GOT3 (cell line): ENCODE measurements at regions not wholly inside any gene's neighbourhood (a gene's known extent, or its start where the extent isn't known, plus 50 kb on each side); places are given as distances from the start of the nearest gene placed in this dataset.

Source experiments
- DNase-seq: peaks from one replicate; lab custom pipeline; 2025; ENCODE audit warnings: mixed read lengths; lab: John Stamatoyannopoulos, UW

GRCh38 chr10:29856295-29856694 is 203.1 kb downstream of the JCAD start:
- no peak for DNase-seq

GRCh38 chr10:29853913-29854312 is 205.5 kb downstream of the JCAD start:
- DNase-seq, result no peak

- no peak for DNase-seq
Measured at GRCh38 chr10:29851241-29851640, 208.1 kb downstream of the JCAD start.

- no peak for DNase-seq
Measured at GRCh38 chr10:29850371-29850770, 209.0 kb downstream of the JCAD start.

- DNase-seq, result no peak
Measured at GRCh38 chr10:29849886-29850285, 209.5 kb downstream of the JCAD start.

- DNase-seq, result no peak
Measured at GRCh38 chr10:29849126-29849833, 210.1 kb downstream of the JCAD start.

GRCh38 chr10:29846881-29847280 is 212.1 kb upstream of the SVIL start:
- no peak for DNase-seq

- DNase-seq, result no peak
Measured at GRCh38 chr10:29845166-29845565, 210.4 kb upstream of the SVIL start.

GRCh38 chr10:29843143-29843542 is 208.4 kb upstream of the SVIL start:
- no peak for DNase-seq

- DNase-seq, result no peak
Measured at GRCh38 chr10:29841724-29842649, 207.2 kb upstream of the SVIL start.

- no peak for DNase-seq
Measured at GRCh38 chr10:29840516-29841276, 205.9 kb upstream of the SVIL start.

GRCh38 chr10:29839826-29840515 is 205.2 kb upstream of the SVIL start:
- DNase-seq, result no peak

- DNase-seq, result no peak
Measured at GRCh38 chr10:29838539-29838938, 203.8 kb upstream of the SVIL start.

GRCh38 chr10:29837586-29837985 is 202.8 kb upstream of the SVIL start:
- no peak for DNase-seq

GRCh38 chr10:29836396-29836795 is 201.6 kb upstream of the SVIL start:
- no peak for DNase-seq

GRCh38 chr10:29835055-29835454 is 200.3 kb upstream of the SVIL start:
- DNase-seq, result no peak

GRCh38 chr10:29830531-29831512 is 196.1 kb upstream of the SVIL start:
- DNase-seq, result no peak

GRCh38 chr10:29829776-29830175 is 195.0 kb upstream of the SVIL start:
- DNase-seq, result no peak

GRCh38 chr10:29828956-29829355 is 194.2 kb upstream of the SVIL start:
- DNase-seq, result no peak

GRCh38 chr10:29828440-29828894 is 193.7 kb upstream of the SVIL start:
- no peak for DNase-seq

- no peak for DNase-seq
Measured at GRCh38 chr10:29827512-29827911, 192.7 kb upstream of the SVIL start.
